ENCODE measurements at regions not wholly inside any gene's neighbourhood (a gene's known extent, or its start where the extent isn't known, plus 50 kb on each side); places are given as distances from the start of the nearest gene placed in this dataset.

- TF ChIP-seq EZH2 (IDR thresholded peaks at IDR 0.05; ENCODE audit: insufficient read depth, poor library complexity, severe bottlenecking) = no peak
- no peak for TF ChIP-seq EZH2phosphoT487 (IDR thresholded peaks at IDR 0.05; ENCODE audit: insufficient read depth, low read depth)
Observed at GRCh38 chr14:30373526-30373925, 185.4 kb upstream of the G2E3 start.

All from GM23248 (cell line).